ENCODE measurements at regions not wholly inside any gene's neighbourhood (a gene's known extent, or its start where the extent isn't known, plus 50 kb on each side); places are given as distances from the start of the nearest gene placed in this dataset.

DNA sequence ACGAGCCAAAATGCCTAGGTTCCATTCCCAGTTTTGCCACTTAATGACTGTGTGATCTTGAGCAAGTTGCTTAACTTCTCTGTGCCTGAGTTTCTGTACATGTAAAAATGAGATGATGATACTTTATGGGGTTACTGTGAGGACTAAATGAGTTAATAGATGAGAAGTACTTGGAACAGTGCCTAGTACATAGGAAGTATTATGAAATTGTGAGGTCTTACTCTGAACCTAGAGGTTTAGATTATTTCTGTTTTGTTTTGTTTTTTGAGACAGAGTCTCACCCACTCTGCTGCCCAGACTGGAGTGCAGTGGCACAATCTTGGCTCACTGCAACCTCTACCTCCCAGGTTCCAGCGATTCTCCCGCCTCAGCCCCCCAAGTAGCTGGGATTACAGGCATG, 227.0 kb upstream of the POU2AF2 start:
- no peak for TF ChIP-seq CTCF (IDR thresholded peaks at IDR 0.05)
- TF ChIP-seq EZH2 (IDR thresholded peaks at IDR 0.05), result no peak
- TF ChIP-seq EZH2phosphoT487 (IDR thresholded peaks at IDR 0.05), result no peak
